ENCODE measurements at regions not wholly inside any gene's neighbourhood (a gene's known extent, or its start where the extent isn't known, plus 50 kb on each side); places are given as distances from the start of the nearest gene placed in this dataset.
"Not testable (repeated sequence)": the region's sequence is repeated elsewhere in the genome, so short reads cannot be mapped to it uniquely, and the experiment has no call there.

GRCh38 chr10:28091913-28092312 is 93.0 kb upstream of the ODAD2 start:
- Histone ChIP-seq H3K36me3 (peaks cover 0 to 26% (median 5%) of the 10 kb centered on the region in 4 donors), H3K27ac (replicated peaks in 1 of 4) (no peak overlapping the region), H3K4me1 (no peaks in the 10 kb centered on the region), H3K9me3 (no peaks in the 10 kb centered on the region), H3K4me3 (no peak overlapping the region), H3K27me3 (no peaks in the 10 kb centered on the region)
- TF ChIP-seq EP300 (IDR thresholded peaks at IDR 0.05): no peak
- TF ChIP-seq POLR2A (IDR thresholded peaks at IDR 0.05; ENCODE audit: low read depth): no peak
- no peak for TF ChIP-seq CTCF (IDR thresholded peaks at IDR 0.05)
- TF ChIP-seq POLR2AphosphoS5 (IDR thresholded peaks at IDR 0.05): no peak
- intact Hi-C loops (cut with DNase I): no loop called here
- whole genome bisulfite sequencing: 81% methylated on average over 2 of the region's 2 CpGs
- DNase-seq (ENCODE audit: extremely low spot score): no peak

GRCh38 chr10:28090506-28090905 is 91.6 kb upstream of the ODAD2 start:
- 70% methylated on average over 4 of the region's 4 CpGs for WGBS
- Histone ChIP-seq H3K4me3 (no peak overlapping the region), H3K4me1 (no peaks in the 10 kb centered on the region), H3K27me3 (no peaks in the 10 kb centered on the region), H3K9me3 (no peaks in the 10 kb centered on the region), H3K36me3 (peaks cover 4 to 39% (median 6%) of the 10 kb centered on the region in 4 donors), H3K27ac (replicated peaks in 1 of 4) (no peak overlapping the region)
- TF ChIP-seq CTCF (IDR thresholded peaks at IDR 0.05) (no peak), POLR2A (IDR thresholded peaks at IDR 0.05; ENCODE audit: low read depth) (no peak), POLR2AphosphoS5 (IDR thresholded peaks at IDR 0.05) (no peak), EP300 (IDR thresholded peaks at IDR 0.05) (no peak)
- intact Hi-C loops (cut with DNase I): no loop called here
- DNase-seq (ENCODE audit: extremely low spot score): no peak

- no peaks in the 10 kb centered on the region for H3K27me3 ChIP-seq
- no peak overlapping the region for H3K4me3 ChIP-seq
- intact Hi-C loops (cut with DNase I): no loop called here
- DNase-seq (ENCODE audit: extremely low spot score): no peak
- 86% methylated on average over 10 of the region's 10 CpGs for WGBS
- H3K9me3 ChIP-seq: no peaks in the 10 kb centered on the region
- no peaks in the 10 kb centered on the region for H3K4me1 ChIP-seq
- TF ChIP-seq CTCF (IDR thresholded peaks at IDR 0.05) (no peak), POLR2A (IDR thresholded peaks at IDR 0.05; ENCODE audit: low read depth) (no peak), POLR2AphosphoS5 (IDR thresholded peaks at IDR 0.05) (no peak), EP300 (IDR thresholded peaks at IDR 0.05) (no peak)
- H3K36me3 ChIP-seq: peaks cover 4 to 39% (median 6%) of the 10 kb centered on the region in 4 donors
- no peak overlapping the region for H3K27ac ChIP-seq (replicated peaks in 1 of 4)
These were observed 90.6 kb upstream of the ODAD2 start for GRCh38 chr10:28089467-28089866.

GRCh38 chr10:28087661-28088351 is 88.9 kb upstream of the ODAD2 start:
- H3K4me3 ChIP-seq: no peak overlapping the region
- H3K4me1 ChIP-seq: no peaks in the 10 kb centered on the region
- H3K27me3 ChIP-seq: no peaks in the 10 kb centered on the region
- 77% methylated on average over 2 of the region's 2 CpGs for WGBS
- H3K36me3 ChIP-seq: peaks cover 4 to 39% (median 7%) of the 10 kb centered on the region in 4 donors
- DNase-seq (ENCODE audit: extremely low spot score): no peak
- intact Hi-C loops (cut with DNase I): no loop called here
- no peaks in the 10 kb centered on the region for H3K9me3 ChIP-seq
- H3K27ac ChIP-seq (replicated peaks in 1 of 4): no peak overlapping the region
- TF ChIP-seq POLR2A (IDR thresholded peaks at IDR 0.05; ENCODE audit: low read depth) (no peak), EP300 (IDR thresholded peaks at IDR 0.05) (no peak), CTCF (IDR thresholded peaks at IDR 0.05) (no peak), POLR2AphosphoS5 (IDR thresholded peaks at IDR 0.05) (no peak)

DNA sequence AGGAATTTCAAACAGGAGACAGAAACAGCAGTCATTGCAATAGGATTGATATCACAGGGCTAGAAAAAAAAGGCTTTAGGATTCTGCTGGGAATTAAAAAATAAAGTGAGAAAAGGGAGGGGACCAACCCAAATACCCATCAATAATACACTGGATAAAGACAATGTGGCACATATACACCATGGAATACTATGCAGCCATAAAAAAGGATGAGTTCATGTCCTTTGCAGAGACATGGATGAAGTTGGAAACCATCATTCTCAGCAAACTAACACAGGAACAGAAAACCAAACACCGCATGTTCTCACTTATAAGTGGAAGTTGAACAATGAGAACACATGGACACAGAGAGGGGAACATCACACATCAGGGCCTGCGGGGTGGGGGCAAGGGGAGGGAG is 86.9 kb upstream of the ODAD2 start:
- whole genome bisulfite sequencing: 100% methylated on average over 2 of the region's 2 CpGs
- H3K4me1 ChIP-seq; intact Hi-C loops (cut with DNase I); H3K9me3 ChIP-seq; H3K4me3 ChIP-seq; H3K27ac ChIP-seq (replicated peaks in 1 of 4); H3K27me3 ChIP-seq; DNase-seq (ENCODE audit: extremely low spot score): not testable (repeated sequence)
- peaks cover 4 to 39% (median 7%) of the 10 kb centered on the region in 4 donors for H3K36me3 ChIP-seq

Measured in esophagus muscularis mucosa (tissue), 4 donors.